ENCODE measurements at regions not wholly inside any gene's neighbourhood (a gene's known extent, or its start where the extent isn't known, plus 50 kb on each side); places are given as distances from the start of the nearest gene placed in this dataset.

GRCh38 chr21:17989780-17990179 is 170.6 kb upstream of the C21orf91 start:
- TF ChIP-seq CTCF (IDR thresholded peaks at IDR 0.05; ENCODE audit: insufficient read depth, low read length) (no peak), POLR2AphosphoS5 (IDR thresholded peaks at IDR 0.05; ENCODE audit: low read depth) (no peak), GABPA (IDR thresholded peaks at IDR 0.05; ENCODE audit: low read depth) (no peak)

Measured in HL-60 (cell line).